Dermis microvascular lymphatic vessel endothelial cell (primary cell): ENCODE measurements at regions not wholly inside any gene's neighbourhood (a gene's known extent, or its start where the extent isn't known, plus 50 kb on each side); places are given as distances from the start of the nearest gene placed in this dataset.
A peak's percentile ranks its signal among the peaks of the same experiment; 100 is the strongest.
"Not testable (repeated sequence)": the region's sequence is repeated elsewhere in the genome, so short reads cannot be mapped to it uniquely, and the experiment has no call there.

Experiments used
- DNase-seq, 2 donors: peaks; one replicate each; pipeline versions ENCODE4 v3.0.0 to v3.0.0-alpha.2; 2010; ENCODE audit warnings: low read depth in 2 of 2

DNA sequence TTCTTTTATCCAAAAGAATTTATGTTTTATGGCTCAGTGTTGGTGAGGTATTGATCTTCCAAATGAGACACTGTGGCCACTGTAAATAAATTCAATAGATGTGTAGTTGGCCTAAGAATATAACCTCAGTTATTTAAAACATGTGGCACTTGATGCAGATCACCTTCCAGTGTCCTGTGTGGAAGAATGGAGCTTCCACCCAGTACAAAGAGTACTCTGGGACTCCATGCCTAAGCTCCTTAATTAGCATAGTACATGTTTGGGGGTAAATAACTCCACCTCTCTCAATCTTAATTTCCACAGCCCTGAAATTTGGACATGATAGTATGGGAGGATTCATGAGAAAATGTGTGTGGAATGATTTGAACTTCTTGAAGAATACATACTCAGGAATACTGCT lies 105.7 kb downstream of the SPDYE17 start:
- not testable (repeated sequence) for DNase-seq

DNA sequence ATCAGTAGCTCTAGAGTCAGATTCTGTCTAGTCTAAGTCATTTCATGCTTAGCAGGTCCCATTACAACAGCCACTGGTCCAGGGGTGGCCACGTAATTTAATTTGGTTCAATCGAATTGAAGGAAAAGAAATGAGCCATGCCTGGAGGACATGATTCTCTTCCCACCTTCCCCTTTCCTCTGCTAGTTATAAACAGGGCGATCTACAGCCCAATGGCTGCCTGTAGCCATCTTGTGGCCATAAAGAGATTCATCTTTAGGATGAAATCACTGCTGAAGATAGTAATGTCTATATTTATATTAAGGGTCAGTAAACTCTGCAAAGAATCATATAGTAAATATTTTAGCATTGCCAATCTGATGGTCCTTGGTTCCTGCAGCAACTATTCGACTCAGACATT lies 107.4 kb downstream of the SPDYE17 start:
- peak in 1 of 2 donors; percentile 0 for DNase-seq

DNA sequence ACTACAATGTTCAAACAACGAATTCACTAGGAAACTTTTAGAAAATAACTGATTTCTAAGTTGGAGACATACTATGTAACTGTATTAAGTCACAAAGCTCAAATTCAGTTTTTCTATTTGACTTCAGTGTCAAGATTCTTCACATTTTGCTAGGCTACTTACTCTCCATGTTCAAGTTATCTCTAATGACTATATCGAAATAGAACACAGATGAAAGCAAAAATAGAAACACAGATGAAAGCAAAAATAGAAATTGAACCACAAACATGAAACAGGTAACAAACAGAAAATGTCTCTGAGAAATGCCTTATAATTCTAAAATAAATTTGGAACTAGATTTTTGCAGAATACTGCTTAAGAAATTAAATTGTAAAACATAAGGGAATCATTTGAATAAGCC lies 113.5 kb downstream of the SPDYE17 start:
- DNase-seq, result not testable (repeated sequence)

DNA sequence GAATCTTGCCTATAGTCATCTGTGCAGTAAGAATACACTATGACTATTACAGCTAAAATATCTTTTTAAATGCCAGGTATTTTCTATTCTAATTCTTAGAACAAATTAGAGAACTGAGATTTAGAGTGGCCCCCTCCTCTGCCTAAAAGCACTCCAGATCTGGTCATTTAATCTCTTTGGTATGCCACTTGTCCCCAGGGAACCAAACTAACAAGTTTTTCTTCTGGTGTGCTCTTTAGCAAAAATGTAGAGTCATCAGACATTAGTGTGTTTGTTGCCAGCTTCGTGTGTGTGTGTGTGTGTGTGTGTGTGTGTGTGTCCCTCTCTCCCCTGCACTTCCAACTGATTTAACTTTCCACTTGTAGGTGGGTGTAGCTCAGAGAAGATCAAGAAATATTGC lies 117.8 kb downstream of the SPDYE17 start:
- DNase-seq, result not testable (repeated sequence)

DNA sequence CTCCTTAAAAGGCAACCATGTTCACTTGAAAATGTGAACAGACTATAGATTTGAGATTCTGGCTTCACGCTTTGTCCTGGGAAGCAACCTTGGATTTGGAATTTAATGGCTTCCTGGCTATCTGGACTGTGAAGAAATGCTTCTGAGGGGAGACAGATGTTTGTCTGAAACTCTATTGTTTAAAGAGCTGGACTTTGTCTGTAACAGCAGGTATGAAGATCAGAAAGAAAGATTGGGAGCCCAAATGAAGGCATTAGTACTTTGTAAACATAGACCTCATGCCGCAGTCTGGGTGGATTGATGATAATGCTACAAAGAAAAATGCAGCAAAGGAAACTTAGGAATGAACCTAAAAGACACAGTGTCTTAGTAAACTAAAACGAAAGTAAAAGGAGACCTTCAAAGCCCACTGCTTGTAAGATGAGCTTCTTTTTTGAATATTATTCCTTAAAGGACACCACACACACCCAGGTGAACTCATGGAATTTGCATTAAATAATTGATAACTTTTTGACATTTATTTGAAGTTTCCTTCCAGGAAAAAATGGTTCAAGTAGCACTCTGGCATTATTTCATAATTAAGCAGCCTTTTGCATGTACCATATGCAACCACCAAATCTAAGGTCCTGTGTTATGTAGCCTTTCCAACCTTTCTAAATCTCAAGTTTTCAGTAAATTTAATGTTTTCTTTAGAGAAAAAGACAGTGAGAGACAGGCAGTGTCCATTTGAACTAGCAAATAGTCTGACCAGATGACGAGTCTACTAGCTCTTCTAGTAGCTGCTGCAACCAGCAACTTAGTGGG lies 119.9 kb downstream of the SPDYE17 start:
- DNase-seq, result not testable (repeated sequence)

DNA sequence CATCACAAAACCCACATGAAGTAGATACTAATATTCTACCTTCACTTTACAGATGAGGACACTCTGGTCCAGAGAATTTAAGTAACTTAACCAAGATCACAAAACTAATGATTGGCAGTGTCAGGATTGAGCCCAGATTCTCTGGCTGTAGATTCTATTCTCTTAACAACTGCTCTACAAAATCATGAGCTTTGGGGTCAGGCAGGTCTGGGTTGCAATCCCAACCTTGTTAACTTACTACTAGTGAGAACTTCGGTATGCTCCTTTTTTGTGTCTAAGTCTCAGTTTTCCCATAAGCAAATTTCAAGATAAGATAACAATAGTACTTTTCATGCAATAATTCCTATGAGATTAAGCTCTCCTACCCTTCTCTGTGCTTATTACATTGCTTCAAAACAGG lies 127.5 kb downstream of the SPDYE17 start:
- not testable (repeated sequence) for DNase-seq

DNA sequence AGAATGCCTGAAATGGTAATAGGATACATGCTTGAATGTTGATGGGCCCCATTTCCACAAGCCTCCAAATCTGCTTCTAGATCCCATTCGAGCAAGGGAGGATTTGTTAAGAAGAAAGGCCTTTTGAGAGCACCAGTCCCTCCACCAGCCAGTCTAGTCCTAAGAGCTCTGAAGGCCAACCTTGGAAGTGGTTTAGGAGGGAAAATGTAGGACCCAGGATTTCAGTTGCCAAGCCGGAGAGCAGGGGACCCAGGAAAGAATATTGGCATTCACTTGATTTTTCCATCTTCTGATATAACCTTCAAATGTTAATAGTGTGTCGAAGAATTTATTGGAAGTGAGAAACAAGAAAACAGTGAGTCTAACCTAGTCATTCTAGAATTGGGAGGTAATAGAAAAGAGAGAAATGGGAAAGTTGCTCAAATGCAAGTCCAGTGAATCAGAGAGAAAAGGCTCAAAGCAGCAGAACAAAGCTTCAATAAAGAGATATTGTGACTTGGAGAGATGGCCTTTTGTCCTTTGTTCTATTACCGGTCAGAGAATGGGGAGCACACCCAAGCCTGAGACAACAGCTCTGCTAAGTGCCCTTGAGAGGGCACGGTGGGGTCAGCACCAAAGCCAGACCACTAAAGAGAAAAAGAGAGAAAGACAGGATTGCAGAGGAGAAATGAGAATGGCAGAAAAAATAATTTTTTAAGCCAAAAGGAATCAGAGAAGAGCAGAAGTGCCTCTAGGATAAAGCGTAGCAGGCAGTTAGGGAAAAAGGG lies 130.0 kb downstream of the SPDYE17 start:
- DNase-seq, result not testable (repeated sequence)

DNA sequence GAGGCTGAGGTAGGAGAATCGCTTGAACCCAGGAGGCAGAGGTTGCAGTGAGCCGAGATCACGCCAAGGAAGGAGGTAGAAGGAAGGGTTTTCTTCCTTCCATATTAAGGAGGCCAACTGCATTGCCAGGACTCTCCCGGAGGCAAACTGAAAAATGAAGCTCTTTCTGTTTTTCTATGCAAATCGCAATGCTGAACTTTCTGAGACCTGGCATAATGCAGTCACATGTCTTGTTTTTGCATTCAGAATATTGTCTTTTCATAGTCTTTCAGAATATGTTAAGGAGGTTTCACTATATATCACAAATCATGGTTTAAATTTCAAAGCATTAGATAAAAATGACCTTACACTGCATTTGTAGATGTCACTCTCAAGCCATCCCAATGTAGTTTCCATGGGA lies 133.4 kb downstream of the SPDYE17 start:
- DNase-seq, result not testable (repeated sequence)

DNA sequence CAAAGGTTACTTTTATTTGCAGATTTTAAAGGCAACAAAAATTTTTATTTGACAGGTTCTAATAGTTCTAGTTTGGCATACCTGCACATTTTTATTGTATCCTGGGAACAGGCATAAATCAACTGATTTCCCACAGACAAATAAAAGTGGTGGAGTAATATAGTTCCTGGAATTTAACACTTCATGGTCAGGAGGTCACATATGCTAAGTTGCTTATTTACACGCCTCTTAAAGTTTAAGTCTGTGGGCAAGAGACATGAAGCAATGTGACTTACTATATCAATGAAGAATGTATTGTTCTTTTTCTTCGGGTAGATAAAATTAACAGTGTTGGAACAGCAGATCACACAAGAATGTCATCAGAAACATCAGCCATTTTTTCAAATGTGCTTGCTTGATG lies 135.2 kb downstream of the SPDYE17 start:
- not testable (repeated sequence) for DNase-seq

DNA sequence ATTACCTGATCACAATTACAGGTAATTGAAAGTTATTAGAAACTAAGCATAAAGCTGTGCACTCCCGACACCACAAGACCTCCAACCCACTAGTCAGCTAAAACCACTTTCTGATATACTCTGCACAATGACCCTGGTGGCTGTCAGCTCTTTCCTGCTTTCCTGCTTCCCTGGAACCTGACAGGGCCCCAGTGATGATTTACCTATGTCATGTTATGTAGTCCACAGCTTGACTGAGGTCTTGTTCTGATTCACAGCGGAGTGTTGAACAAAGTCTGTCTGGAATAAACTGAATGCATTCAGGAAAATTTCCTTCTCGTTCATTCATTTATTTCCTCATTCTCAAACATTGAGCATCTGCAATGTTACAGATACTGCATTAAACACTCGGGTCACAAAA lies 136.5 kb downstream of the SPDYE17 start:
- DNase-seq, result not testable (repeated sequence)

DNA sequence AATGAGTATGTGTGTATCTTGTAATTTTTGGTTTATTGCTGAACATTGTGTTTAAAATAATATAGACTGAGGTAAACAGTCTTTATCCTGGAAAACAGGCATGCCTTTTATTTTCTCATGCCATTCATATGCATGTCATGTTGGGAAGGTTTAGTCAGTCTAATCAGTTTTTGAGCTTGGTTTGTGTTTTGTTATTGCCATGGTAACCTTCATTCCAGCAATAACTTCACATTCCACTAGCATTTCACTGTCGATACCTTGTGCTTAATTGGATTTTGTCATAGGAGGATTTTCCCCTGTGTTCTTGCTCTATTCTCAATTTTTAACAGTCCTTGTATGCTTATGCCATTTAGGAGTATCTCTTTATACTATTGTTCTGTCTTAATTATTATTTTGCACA lies 140.4 kb downstream of the SPDYE17 start:
- not testable (repeated sequence) for DNase-seq

DNA sequence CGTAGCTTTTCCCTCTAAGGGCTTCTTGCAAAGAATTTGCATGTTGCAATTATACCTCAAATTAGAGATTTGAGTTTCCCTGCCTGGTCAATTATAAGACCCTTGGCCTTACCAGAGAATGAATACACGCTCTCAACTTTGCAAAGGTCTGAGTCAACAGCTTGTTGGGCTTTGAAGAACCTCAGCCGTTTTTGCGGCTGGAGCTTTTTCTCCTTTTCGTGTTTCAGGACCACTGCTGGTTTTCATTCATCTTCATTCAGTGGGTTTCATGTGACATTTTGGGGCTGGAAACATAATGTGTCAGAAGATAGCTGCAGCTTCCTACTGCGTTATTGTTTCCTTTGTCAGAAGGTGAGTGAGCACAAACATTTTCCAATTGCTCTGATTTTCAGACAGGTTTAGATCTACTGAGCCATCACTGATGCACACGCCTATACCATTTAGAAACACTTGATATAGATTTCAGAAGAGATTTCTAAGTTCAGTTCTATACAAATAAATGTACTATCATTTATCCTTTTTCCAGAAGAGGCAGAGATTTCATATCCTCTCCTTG lies 152.3 kb downstream of the SPDYE17 start:
- not testable (repeated sequence) for DNase-seq

DNA sequence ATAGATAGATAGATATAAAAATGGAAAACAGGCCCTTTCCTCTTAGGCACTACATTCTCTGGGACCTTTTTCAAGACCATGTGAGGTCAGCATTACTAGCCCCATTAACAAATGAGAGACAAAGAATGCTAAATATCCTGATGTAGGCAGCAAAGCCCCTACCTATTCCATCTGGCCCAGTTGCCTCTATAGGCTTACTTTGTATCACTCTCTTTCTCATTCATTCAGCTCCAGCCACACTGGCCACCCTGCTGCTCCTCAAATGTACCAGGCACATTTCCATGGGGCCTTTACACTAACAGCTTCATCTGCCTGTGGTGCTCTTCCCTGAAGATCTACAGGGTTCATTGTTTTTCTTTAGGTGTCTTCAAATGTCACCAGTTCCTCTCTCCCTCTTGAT lies 156.4 kb downstream of the SPDYE17 start:
- DNase-seq, result not testable (repeated sequence)

DNA sequence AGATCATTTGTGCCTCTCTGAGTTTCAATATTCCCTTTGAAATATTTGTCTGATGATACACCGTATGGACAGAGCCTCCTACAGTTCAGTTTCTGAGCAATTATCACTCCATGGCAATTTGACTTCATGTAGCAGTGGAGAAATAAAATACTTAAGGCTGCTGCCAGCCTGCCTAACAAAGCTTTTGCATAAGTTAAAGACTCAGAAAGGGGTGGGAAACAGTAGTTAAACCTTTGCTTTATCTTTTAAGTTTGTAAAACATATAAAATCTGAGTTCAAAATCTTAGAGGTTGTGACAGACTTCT lies 161.7 kb downstream of the SPDYE17 start:
- DNase-seq, result not testable (repeated sequence)

DNA sequence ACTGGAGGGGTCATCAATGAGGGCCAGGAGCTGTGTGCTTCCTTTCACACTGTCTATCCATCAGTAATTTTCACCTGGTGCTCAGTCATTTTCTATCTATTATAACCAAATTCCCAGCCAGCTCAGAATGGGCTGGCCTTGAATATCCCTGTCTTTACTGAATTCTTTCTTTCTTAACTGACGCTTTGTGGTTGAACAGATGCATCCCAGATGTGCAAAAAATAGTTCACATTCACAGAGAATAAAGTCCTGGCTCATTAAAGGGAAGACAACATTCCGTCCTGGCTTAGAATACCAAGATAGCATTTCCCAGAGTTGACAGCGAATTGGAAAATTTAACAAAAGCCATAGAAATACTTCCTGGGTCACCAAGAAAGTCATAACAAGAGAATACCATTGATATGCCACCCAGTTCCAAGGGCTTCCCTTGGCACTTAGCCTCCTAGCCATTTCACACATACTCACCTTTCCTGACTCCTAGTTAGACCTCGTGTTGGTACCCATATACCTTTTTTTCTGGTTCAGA lies 164.7 kb downstream of the SPDYE17 start:
- not testable (repeated sequence) for DNase-seq

DNA sequence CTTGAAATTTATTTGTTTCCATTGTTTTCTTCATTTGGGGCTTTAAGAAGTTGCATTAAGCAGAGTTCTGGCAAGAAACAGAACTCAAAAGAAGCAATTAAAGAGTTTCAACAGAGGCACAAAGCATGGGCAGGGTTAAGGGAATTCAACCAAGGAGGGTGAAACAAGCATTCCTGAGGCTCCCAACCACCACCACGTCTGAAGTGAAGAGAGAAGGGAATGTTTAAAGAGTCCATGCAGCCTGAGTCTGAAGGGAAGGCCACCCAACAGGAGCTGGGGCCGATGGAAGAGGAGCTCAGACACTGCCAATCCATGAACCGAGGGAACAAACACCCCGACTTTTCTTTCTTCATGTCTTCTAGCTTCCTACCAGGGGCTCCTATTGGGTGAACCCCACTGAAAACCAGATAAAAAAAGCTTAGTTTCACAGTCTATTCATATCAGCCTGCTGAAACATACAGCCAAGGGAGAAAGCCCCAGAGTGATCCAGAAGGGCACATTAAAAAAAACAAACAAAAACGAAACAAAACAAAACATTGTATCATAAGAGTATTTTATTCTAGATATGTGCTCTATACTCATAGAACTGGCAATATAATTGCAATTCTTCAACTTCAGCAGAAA lies 168.9 kb downstream of the SPDYE17 start:
- not testable (repeated sequence) for DNase-seq

DNA sequence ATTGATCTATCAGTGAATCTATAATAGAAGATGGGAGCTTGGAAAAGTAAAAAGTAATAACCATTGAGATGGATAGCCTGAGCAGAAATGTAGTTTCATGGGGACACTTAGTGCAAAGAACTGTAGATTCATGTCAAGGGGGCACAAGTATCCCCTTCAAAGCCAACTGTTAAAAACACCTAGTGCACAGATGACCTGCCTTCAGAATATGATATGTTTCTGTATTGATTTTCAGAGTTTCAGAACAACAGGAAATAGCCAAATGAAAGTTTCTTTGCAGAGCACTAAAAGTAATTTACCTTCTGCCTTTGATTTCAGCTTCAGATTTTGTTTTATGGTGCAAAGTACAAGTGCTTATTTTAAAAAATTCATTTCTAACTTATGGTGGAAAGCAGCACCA lies 169.9 kb downstream of the SPDYE17 start:
- not testable (repeated sequence) for DNase-seq

DNA sequence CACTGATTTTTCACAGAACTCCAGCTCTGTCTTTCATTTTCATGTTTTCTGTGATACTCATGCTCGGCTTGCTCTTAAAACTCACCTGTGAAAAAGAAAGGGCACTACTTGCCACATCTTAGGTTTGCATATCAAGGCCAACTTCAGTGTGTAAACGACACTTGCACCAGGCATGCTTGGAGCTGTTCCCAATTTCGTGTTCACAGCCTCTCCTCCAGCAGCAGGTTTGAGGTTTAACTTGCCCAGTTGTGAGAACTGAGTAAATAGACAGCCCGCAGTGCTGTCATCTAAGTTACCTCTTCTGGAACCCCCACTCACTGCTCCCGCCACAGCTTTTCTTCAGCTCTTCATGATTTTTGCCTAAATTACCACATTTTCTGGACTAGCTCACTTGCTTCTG lies 172.2 kb downstream of the SPDYE17 start:
- DNase-seq, result not testable (repeated sequence)

DNA sequence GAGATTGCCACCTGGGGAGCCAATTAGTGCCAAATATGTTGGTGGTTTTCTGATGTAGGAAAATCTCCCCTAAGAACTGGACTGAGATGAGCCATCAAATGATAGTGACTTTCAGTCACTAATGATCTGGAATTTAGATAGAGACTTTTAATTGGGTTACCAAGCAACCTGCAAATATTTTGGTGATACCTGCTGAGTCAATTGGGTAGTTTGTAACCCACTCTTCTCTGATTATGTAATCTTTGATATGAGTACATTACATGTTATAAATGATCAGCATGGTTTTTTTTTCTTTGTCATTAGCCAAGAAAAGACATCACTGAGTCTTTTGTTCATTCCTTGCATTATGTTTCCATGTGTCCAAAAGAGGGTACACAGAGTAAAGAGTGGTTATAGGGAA lies 177.5 kb downstream of the SPDYE17 start:
- DNase-seq, result not testable (repeated sequence)

DNA sequence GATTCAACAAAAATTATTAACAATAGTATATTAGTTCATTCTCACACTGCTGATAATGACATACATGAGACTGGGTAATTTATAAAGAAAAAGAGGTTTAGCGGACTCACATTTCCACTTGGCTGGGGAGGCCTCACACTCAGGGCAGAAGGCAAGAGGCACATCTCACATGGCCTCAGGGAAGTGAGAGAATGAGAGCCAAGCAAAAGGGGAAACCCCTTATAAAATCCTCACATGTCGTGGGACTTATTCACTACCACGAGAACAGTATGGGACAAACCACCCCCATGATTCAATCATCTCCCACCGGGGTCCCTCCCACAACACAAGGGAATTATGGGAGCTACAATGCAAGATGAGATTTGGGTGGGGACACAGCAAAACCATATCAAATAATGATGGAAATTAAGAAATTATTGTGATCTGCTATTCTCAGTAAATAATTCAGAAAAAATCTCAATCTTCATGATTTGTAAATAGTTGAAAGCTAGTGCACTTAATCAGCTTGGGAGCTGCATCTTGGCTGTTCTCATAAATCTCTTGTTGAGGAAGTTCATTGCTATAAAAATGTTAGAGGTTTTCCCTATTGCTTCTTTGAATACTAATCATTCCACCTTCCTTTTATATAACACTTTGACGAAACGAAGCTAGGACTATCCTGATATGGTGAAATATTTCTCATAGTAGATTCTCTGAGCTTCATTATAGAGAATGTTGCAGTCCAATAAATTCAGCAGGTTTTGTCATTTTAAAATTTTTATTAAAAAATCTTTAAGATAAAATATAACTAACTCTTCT lies 179.2 kb downstream of the SPDYE17 start:
- not testable (repeated sequence) for DNase-seq

DNA sequence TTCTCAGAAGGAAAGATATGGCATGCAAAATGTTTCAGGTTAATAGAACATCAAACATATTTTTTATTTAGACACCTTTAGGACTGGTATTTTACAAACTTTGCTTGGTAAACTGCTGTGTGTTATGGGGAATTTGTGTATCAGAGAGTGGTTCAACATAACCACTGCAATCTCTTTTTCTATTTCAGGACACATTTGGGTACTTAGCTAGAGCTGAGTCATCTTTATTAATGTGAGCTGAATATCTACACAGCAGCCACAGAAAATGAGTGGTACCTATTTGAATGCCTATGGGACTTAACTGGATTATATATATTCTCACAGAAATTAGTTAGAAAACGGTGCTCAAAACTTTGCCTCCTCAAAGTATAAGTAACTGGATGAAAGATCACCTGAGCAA lies 179.8 kb downstream of the SPDYE17 start:
- not testable (repeated sequence) for DNase-seq
